Right renal pelvis (tissue), 4 donors: ENCODE measurements at regions not wholly inside any gene's neighbourhood (a gene's known extent, or its start where the extent isn't known, plus 50 kb on each side); places are given as distances from the start of the nearest gene placed in this dataset.

Experiments used
- DNase-seq, 4 donors: peaks; one replicate each; pipeline ENCODE4 v3.0.0-alpha.2; 2013; ENCODE audit warnings: low read depth in 4 of 4, low spot score in 3 of 4, missing footprints in 1 of 4

- no peak for DNase-seq
These were observed 221.0 kb downstream of the ASCL1 start for GRCh38 chr12:103178366-103179080.

- no peak for DNase-seq
These were observed 224.1 kb downstream of the ASCL1 start for GRCh38 chr12:103181366-103182152.

- DNase-seq: no peak
These were observed 224.8 kb downstream of the ASCL1 start for GRCh38 chr12:103182299-103182698.

GRCh38 chr12:103196467-103196866 lies 239.0 kb downstream of the ASCL1 start:
- DNase-seq: no peak

- no peak for DNase-seq
These were observed 240.4 kb downstream of the ASCL1 start for GRCh38 chr12:103197725-103198388.

- no peak for DNase-seq
These were observed 241.0 kb downstream of the ASCL1 start for GRCh38 chr12:103198499-103198898.

- DNase-seq: no peak
These were observed 248.4 kb downstream of the ASCL1 start for GRCh38 chr12:103205906-103206305.

GRCh38 chr12:103207936-103208335 lies 250.5 kb downstream of the ASCL1 start:
- DNase-seq: no peak

GRCh38 chr12:103241184-103241583 lies 254.6 kb downstream of the C12orf42 start:
- no peak for DNase-seq

GRCh38 chr12:103244596-103244995 lies 251.2 kb downstream of the C12orf42 start:
- no peak for DNase-seq

GRCh38 chr12:103247531-103247930 lies 248.2 kb downstream of the C12orf42 start:
- no peak for DNase-seq

GRCh38 chr12:103249607-103250006 lies 246.2 kb downstream of the C12orf42 start:
- no peak for DNase-seq

GRCh38 chr12:103250487-103250886 lies 245.3 kb downstream of the C12orf42 start:
- no peak for DNase-seq
